H9 (cell line): ENCODE measurements at regions not wholly inside any gene's neighbourhood (a gene's known extent, or its start where the extent isn't known, plus 50 kb on each side); places are given as distances from the start of the nearest gene placed in this dataset.

Source experiments
- DNase-seq: peaks from one replicate; pipeline ENCODE4 v3.0.0-alpha.2; 2017
- H2AFZ ChIP-seq: one replicate; pipeline ENCODE4 v1.6.1; 2013; ENCODE audit warnings: mild to moderate bottlenecking, low read length, control low read depth, moderate library complexity
- H2AK5ac ChIP-seq: 2 replicates; pipeline ENCODE4 v1.6.1; 2013; ENCODE audit warnings: low read length, control low read depth, mixed read lengths; ENCODE audit not compliant: insufficient read length
- H2BK120ac ChIP-seq: one replicate; pipeline ENCODE4 v1.6.1; 2013; ENCODE audit warnings: low read depth, mild to moderate bottlenecking, low read length, control low read depth, inconsistent platforms; ENCODE audit not compliant: poor library complexity, severe bottlenecking
- H2BK12ac ChIP-seq: 2 replicates; pipeline ENCODE4 v1.6.1; 2013; ENCODE audit warnings: low read length, control low read depth, mixed read lengths, low read depth; ENCODE audit not compliant: insufficient read length
- H2BK15ac ChIP-seq: 2 replicates; pipeline ENCODE4 v1.6.1; 2013; ENCODE audit warnings: low read depth, low read length, control low read depth
- H2BK20ac ChIP-seq: one replicate; pipeline ENCODE4 v1.6.1; 2013; ENCODE audit warnings: low read depth, mild to moderate bottlenecking, low read length, control low read depth, inconsistent platforms; ENCODE audit not compliant: poor library complexity, severe bottlenecking
- H2BK5ac ChIP-seq: 2 replicates; pipeline ENCODE4 v1.6.1; 2013; ENCODE audit warnings: low read length, control low read depth, mixed read lengths; ENCODE audit not compliant: insufficient read length
- H3K14ac ChIP-seq: 2 replicates; pipeline ENCODE4 v1.6.1; 2013; ENCODE audit warnings: low read length, control low read depth; ENCODE audit not compliant: insufficient read depth
- H3K18ac ChIP-seq: 2 replicates; pipeline ENCODE4 v1.6.1; 2013; ENCODE audit warnings: low read depth, mild to moderate bottlenecking, mixed read lengths, low read length, control low read depth; ENCODE audit not compliant: insufficient read length
- H3K23ac ChIP-seq: 2 replicates; pipeline ENCODE4 v1.6.1; 2013; ENCODE audit warnings: low read length, control low read depth, mixed read lengths, low read depth; ENCODE audit not compliant: insufficient read length
- H3K23me2 ChIP-seq: 2 replicates; pipeline ENCODE4 v1.6.1; 2013; ENCODE audit warnings: low read depth, mild to moderate bottlenecking, mixed read lengths, low read length, control low read depth; ENCODE audit not compliant: insufficient read length, poor library complexity, severe bottlenecking
- H3K27ac ChIP-seq: 2 replicates; pipeline ENCODE4 v1.5.1; 2013; ENCODE audit warnings: low read length, control low read depth, mixed read lengths, low read depth; ENCODE audit not compliant: insufficient read length
- H3K27me3 ChIP-seq: 2 replicates; pipeline ENCODE4 v1.6.1; 2013; ENCODE audit warnings: low read length, control low read depth, inconsistent platforms; ENCODE audit not compliant: insufficient read depth
- H3K4ac ChIP-seq: 2 replicates; pipeline ENCODE4 v1.6.1; 2013; ENCODE audit warnings: low read depth, mild to moderate bottlenecking, control low read depth, inconsistent platforms, low read length, moderate library complexity
- H3K4me1 ChIP-seq: 2 replicates; pipeline ENCODE4 v1.6.1; 2013; ENCODE audit warnings: low read length, control low read depth, inconsistent platforms; ENCODE audit not compliant: insufficient read depth
- H3K4me2 ChIP-seq: 2 replicates; pipeline ENCODE4 v1.6.1; 2013; ENCODE audit warnings: low read length, control low read depth, mixed read lengths; ENCODE audit not compliant: insufficient read length, insufficient read depth
- H3K56ac ChIP-seq: 2 replicates; pipeline ENCODE4 v1.6.1; 2013; ENCODE audit warnings: low read depth, mild to moderate bottlenecking, mixed read lengths, low read length, control low read depth; ENCODE audit not compliant: insufficient read length
- H3K79me1 ChIP-seq: 2 replicates; pipeline ENCODE4 v1.6.1; 2013; ENCODE audit warnings: low read depth, mild to moderate bottlenecking, moderate library complexity, low read length, control low read depth, inconsistent platforms; ENCODE audit not compliant: insufficient read depth, poor library complexity, severe bottlenecking
- H3K79me2 ChIP-seq: 2 replicates; pipeline ENCODE4 v1.6.1; 2013; ENCODE audit warnings: low read length, control low read depth, inconsistent platforms; ENCODE audit not compliant: insufficient read depth
- H3K9ac ChIP-seq: 2 replicates; pipeline ENCODE4 v1.6.1; 2013; ENCODE audit warnings: low read length, control low read depth, mixed read lengths; ENCODE audit not compliant: insufficient read length; ENCODE audit errors: extremely low read depth
- H3K9me3 ChIP-seq: one replicate; pipeline ENCODE4 v1.6.1; 2013; ENCODE audit warnings: low read depth, low read length, inconsistent platforms; ENCODE audit not compliant: control insufficient read depth
- H3T11ph ChIP-seq: one replicate; pipeline ENCODE4 v1.6.1; 2013; ENCODE audit warnings: mild to moderate bottlenecking, low read length, control low read depth, inconsistent platforms
- H4K20me1 ChIP-seq: one replicate; pipeline ENCODE4 v1.6.1; 2013; ENCODE audit not compliant: control insufficient read depth, insufficient read length, insufficient read depth
- H4K5ac ChIP-seq: 2 replicates; pipeline ENCODE4 v1.6.1; 2013; ENCODE audit warnings: low read depth, mild to moderate bottlenecking, mixed read lengths, low read length, control low read depth; ENCODE audit not compliant: insufficient read length
- H4K8ac ChIP-seq: replicated peaks from 2 replicates; pipeline ENCODE4 v1.6.1; 2013; ENCODE audit warnings: low read length, control low read depth, mixed read lengths, low read depth; ENCODE audit not compliant: insufficient read length
- H4K91ac ChIP-seq: 2 replicates; pipeline ENCODE4 v1.6.1; 2013; ENCODE audit warnings: low read depth, mild to moderate bottlenecking, moderate library complexity, mixed read lengths, low read length, control low read depth; ENCODE audit not compliant: insufficient read length
- H3K27ac Mint-ChIP-seq, 3 experiments: 2 replicates in 2 of 3; 3 replicates in 1 of 3; pipeline ENCODE4 v1.8.0; 2020 to 2021; ENCODE audit warnings: mixed read lengths in 3 of 3, mild to moderate bottlenecking in 1 of 3, moderate library complexity in 1 of 3
- H3K27me3 Mint-ChIP-seq: 2 replicates; pipeline ENCODE4 v1.8.0; 2021; ENCODE audit warnings: low read depth, mild to moderate bottlenecking, moderate library complexity, mixed read lengths
- H3K36me3 Mint-ChIP-seq, 3 experiments: 2 replicates in 2 of 3; 3 replicates in 1 of 3; pipeline ENCODE4 v1.8.0; 2020 to 2021; ENCODE audit warnings: low read depth in 3 of 3, mixed read lengths in 3 of 3; ENCODE audit not compliant: insufficient read depth in 1 of 3
- H3K4me1 Mint-ChIP-seq, 2 experiments: 2 replicates each; pipeline ENCODE4 v1.8.0; 2020; ENCODE audit warnings: mixed read lengths in 2 of 2
- H3K4me3 Mint-ChIP-seq, 2 experiments: 2 replicates in 1 of 2; 3 replicates in 1 of 2; pipeline ENCODE4 v1.8.0; 2020 to 2021; ENCODE audit warnings: mild to moderate bottlenecking in 2 of 2, mixed read lengths in 2 of 2, moderate library complexity in 1 of 2
- H3K9me3 Mint-ChIP-seq, 2 experiments: 2 replicates in 1 of 2; 3 replicates in 1 of 2; pipeline ENCODE4 v1.8.0; 2020; ENCODE audit warnings: mild to moderate bottlenecking in 2 of 2, mixed read lengths in 2 of 2, moderate library complexity in 1 of 2
- CTCF ChIP-seq: fragments of 200-600 bp; sonication (generic); conservative IDR thresholded peaks from 3 replicates; pipeline ENCODE4 v1.8.0; 2021; ENCODE audit warnings: antibody characterized with exemption, mild to moderate bottlenecking
- WGBS: extraction: QIAGEN DNeasy Blood & Tissue Kit; methylation state at CpG from one replicate; pipeline ENCODE4 v1.1.7; 2013; ENCODE audit warnings: missing lambda C conversion rate, low lambda C conversion rate, mixed read lengths; ENCODE audit not compliant: insufficient read length; ENCODE audit errors: extremely low coverage; 5-methylcytosine and 5-hydroxymethylcytosine counted together

GRCh38 chr17:6327007-6327406, 107.9 kb downstream of the AIPL1 start:
- peak; percentile 43; the same call in 2 of the 3 replicates for TF ChIP-seq CTCF
- H3K18ac ChIP-seq: no peak overlapping the region
- WGBS: no CpG with 5 or more reads among the region's 6 CpGs
- H3K23me2 ChIP-seq: no peaks in the 10 kb centered on the region
- H2BK120ac ChIP-seq: no peak overlapping the region
- no peaks in the 10 kb centered on the region for H3K9me3 ChIP-seq
- Mint-ChIP-seq H3K4me1 (peaks cover 2 to 10% of the 10 kb centered on the region in 2 experiments; a peak in 3 of 4 replicates), H3K36me3 (no peaks in the 10 kb centered on the region), H3K9me3 (no peaks in the 10 kb centered on the region; a peak in 1 of 5 replicates), H3K4me3 (no peak overlapping the region), H3K27ac (peak overlapping the region in 1 of 3 experiments; percentile 13; a peak in 1 of 7 replicates), H3K27me3 (peaks cover 14% of the 10 kb centered on the region)
- H4K8ac ChIP-seq: no peak overlapping the region
- H4K91ac ChIP-seq: no peak overlapping the region
- no peak overlapping the region for H3K27ac ChIP-seq
- no peak overlapping the region for H3K4ac ChIP-seq
- no peak overlapping the region for H2AFZ ChIP-seq
- no peak overlapping the region for H3K23ac ChIP-seq
- no peak overlapping the region for H2BK5ac ChIP-seq
- H2AK5ac ChIP-seq: no peak overlapping the region
- H2BK12ac ChIP-seq: no peak overlapping the region
- no peak overlapping the region for H3T11ph ChIP-seq
- peak; percentile 76 for DNase-seq
- H4K20me1 ChIP-seq: no peaks in the 10 kb centered on the region
- no peaks in the 10 kb centered on the region for H3K4me1 ChIP-seq
- no peak overlapping the region for H2BK15ac ChIP-seq
- no peaks in the 10 kb centered on the region for H3K79me2 ChIP-seq
- no peak overlapping the region for H3K14ac ChIP-seq
- H3K79me1 ChIP-seq: no peaks in the 10 kb centered on the region
- H3K56ac ChIP-seq: no peak overlapping the region
- no peak overlapping the region for H4K5ac ChIP-seq
- H3K4me2 ChIP-seq: no peak overlapping the region
- H3K9ac ChIP-seq: no peak overlapping the region
- H2BK20ac ChIP-seq: no peak overlapping the region
- no peaks in the 10 kb centered on the region for H3K27me3 ChIP-seq
